Neuronal stem cell (in vitro differentiated cells): ENCODE measurements at regions not wholly inside any gene's neighbourhood (a gene's known extent, or its start where the extent isn't known, plus 50 kb on each side); places are given as distances from the start of the nearest gene placed in this dataset.

Source experiments
- DNase-seq: peaks from one replicate; pipeline ENCODE4 v3.0.0-alpha.2; 2013; ENCODE audit warnings: low spot score
- H2AFZ ChIP-seq: one replicate; pipeline ENCODE4 v1.6.1; 2013; ENCODE audit warnings: mild to moderate bottlenecking, low read length, inconsistent platforms
- H2AK5ac ChIP-seq: 2 replicates; pipeline ENCODE4 v1.6.1; 2013; ENCODE audit warnings: low read depth, mild to moderate bottlenecking, inconsistent platforms, low read length, moderate library complexity, mixed read lengths
- H2BK120ac ChIP-seq: 2 replicates; pipeline ENCODE4 v1.6.1; 2013; ENCODE audit warnings: low read depth, mild to moderate bottlenecking, inconsistent platforms, low read length, moderate library complexity, mixed read lengths
- H2BK12ac ChIP-seq: one replicate; pipeline ENCODE4 v1.6.1; 2013; ENCODE audit warnings: low read length, inconsistent platforms
- H2BK15ac ChIP-seq: 2 replicates; pipeline ENCODE4 v1.6.1; 2013; ENCODE audit warnings: mild to moderate bottlenecking, low read length, inconsistent platforms, mixed read lengths
- H2BK5ac ChIP-seq: one replicate; pipeline ENCODE4 v1.6.1; 2013; ENCODE audit warnings: inconsistent platforms, mild to moderate bottlenecking, low read length, moderate library complexity
- H3K14ac ChIP-seq: one replicate; pipeline ENCODE4 v1.6.1; 2013; ENCODE audit warnings: low read length, inconsistent platforms
- H3K18ac ChIP-seq: 2 replicates; pipeline ENCODE4 v1.6.1; 2013; ENCODE audit warnings: low read length, inconsistent platforms
- H3K23ac ChIP-seq: 2 replicates; pipeline ENCODE4 v1.6.1; 2013; ENCODE audit warnings: low read depth, mild to moderate bottlenecking, mixed read lengths, low read length, inconsistent platforms; ENCODE audit not compliant: poor library complexity
- H3K27ac ChIP-seq: replicated peaks from 3 replicates; pipeline ENCODE4 v1.5.1; 2013; ENCODE audit warnings: low read length, inconsistent platforms
- H3K27me3 ChIP-seq, 3 experiments: 2 replicates each; pipeline ENCODE4 v1.6.1; 2013; ENCODE audit warnings: low read length in 3 of 3, mild to moderate bottlenecking in 2 of 3, inconsistent platforms in 1 of 3, low read depth in 1 of 3, mixed read lengths in 1 of 3, moderate library complexity in 1 of 3; ENCODE audit not compliant: control insufficient read depth in 3 of 3, insufficient read depth in 3 of 3
- H3K36me3 ChIP-seq, 2 donors: replicated peaks in 1 of 2; 2 replicates each; pipeline ENCODE4 v1.6.1; 2013; ENCODE audit warnings: low read length in 2 of 2; ENCODE audit not compliant: control insufficient read depth in 2 of 2, insufficient read depth in 2 of 2
- H3K4ac ChIP-seq: 2 replicates; pipeline ENCODE4 v1.6.1; 2013; ENCODE audit warnings: inconsistent platforms, mild to moderate bottlenecking, low read length, moderate library complexity
- H3K4me1 ChIP-seq, 2 donors: 1 replicate in 1 of 2; 2 replicates in 1 of 2; pipeline ENCODE4 v1.6.1; 2013; ENCODE audit warnings: low read length in 2 of 2, low read depth in 1 of 2; ENCODE audit not compliant: control insufficient read depth in 2 of 2, insufficient read depth in 1 of 2
- H3K4me2 ChIP-seq: one replicate; pipeline ENCODE4 v1.6.1; 2013; ENCODE audit warnings: mild to moderate bottlenecking, low read length, inconsistent platforms; ENCODE audit not compliant: insufficient read depth, poor library complexity, severe bottlenecking
- H3K4me3 ChIP-seq, 2 donors: 2 replicates each; pipeline ENCODE4 v1.5.1; 2013; ENCODE audit warnings: low read length in 2 of 2, mild to moderate bottlenecking in 2 of 2, inconsistent platforms in 1 of 2, moderate library complexity in 1 of 2
- H3K79me1 ChIP-seq: one replicate; pipeline ENCODE4 v1.6.1; 2013; ENCODE audit warnings: low read depth, mild to moderate bottlenecking, inconsistent platforms, low read length, moderate library complexity
- H3K9ac ChIP-seq: one replicate; pipeline ENCODE4 v1.6.1; 2013; ENCODE audit warnings: mild to moderate bottlenecking, low read depth, low read length, inconsistent platforms; ENCODE audit not compliant: poor library complexity
- H3K9me3 ChIP-seq, 2 donors: replicated peaks in 1 of 2; 2 replicates each; pipeline versions ENCODE3 to v1.6.1; 2013; ENCODE audit warnings: low read length in 2 of 2, mild to moderate bottlenecking in 2 of 2, inconsistent platforms in 1 of 2, low read depth in 1 of 2, mixed read lengths in 1 of 2, moderate library complexity in 1 of 2; ENCODE audit not compliant: control insufficient read depth in 2 of 2, insufficient read depth in 1 of 2
- H4K8ac ChIP-seq: one replicate; pipeline ENCODE4 v1.6.1; 2013; ENCODE audit warnings: low read depth, mild to moderate bottlenecking, inconsistent platforms, low read length, moderate library complexity
- H4K91ac ChIP-seq: one replicate; pipeline ENCODE4 v1.6.1; 2013; ENCODE audit warnings: low read length, low read depth, mild to moderate bottlenecking, inconsistent platforms; ENCODE audit not compliant: poor library complexity
- WGBS, 2 donors: extraction: QIAGEN DNeasy Blood & Tissue Kit; methylation state at CpG; one replicate each; pipeline ENCODE4 v1.1.7; 2013; ENCODE audit warnings: missing lambda C conversion rate in 2 of 2, mixed read lengths in 1 of 2; ENCODE audit not compliant: insufficient read length in 2 of 2, insufficient replicate concordance in 1 of 2; ENCODE audit errors: extremely low coverage in 2 of 2; 5-methylcytosine and 5-hydroxymethylcytosine counted together

DNA sequence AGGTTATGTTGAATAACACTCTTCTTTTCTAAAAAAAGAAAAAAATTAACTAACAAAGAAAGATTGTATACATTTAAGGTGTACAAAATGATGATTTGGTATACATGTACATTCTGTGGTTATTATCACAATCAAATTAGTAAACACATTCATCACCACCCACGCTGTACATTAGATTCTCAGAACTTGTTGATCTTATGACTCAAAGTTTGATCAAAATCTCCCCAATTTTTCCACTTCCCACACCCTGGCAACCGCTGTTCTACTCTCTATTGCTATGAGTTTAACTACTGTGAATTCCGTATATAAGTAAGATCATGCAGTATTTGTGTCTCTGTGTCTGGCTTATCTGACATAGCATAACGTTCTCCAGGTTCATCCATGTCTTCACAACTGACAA, 469.5 kb upstream of the CHRM3 start:
- no peak overlapping the region for H3K27ac ChIP-seq
- no peak overlapping the region for H4K8ac ChIP-seq
- no peak overlapping the region for H3K14ac ChIP-seq
- H3K18ac ChIP-seq: no peak overlapping the region
- no peak overlapping the region for H2AK5ac ChIP-seq
- no peak overlapping the region for H4K91ac ChIP-seq
- no peak overlapping the region for H3K4ac ChIP-seq
- H3K36me3 ChIP-seq: no peaks in the 10 kb centered on the region
- H2AFZ ChIP-seq: no peak overlapping the region
- H3K9me3 ChIP-seq: no peaks in the 10 kb centered on the region
- no peaks in the 10 kb centered on the region for H3K4me1 ChIP-seq
- H2BK5ac ChIP-seq: no peak overlapping the region
- H3K4me2 ChIP-seq: no peak overlapping the region
- DNase-seq: no peak
- H3K4me3 ChIP-seq: no peak overlapping the region
- no peak overlapping the region for H2BK15ac ChIP-seq
- no peak overlapping the region for H3K9ac ChIP-seq
- no peak overlapping the region for H3K23ac ChIP-seq
- WGBS, 2 donors: no CpG with 5 or more reads among the region's 4 CpGs
- H2BK120ac ChIP-seq: no peak overlapping the region
- H2BK12ac ChIP-seq: no peak overlapping the region
- H3K79me1 ChIP-seq: no peaks in the 10 kb centered on the region
- no peaks in the 10 kb centered on the region for H3K27me3 ChIP-seq

DNA sequence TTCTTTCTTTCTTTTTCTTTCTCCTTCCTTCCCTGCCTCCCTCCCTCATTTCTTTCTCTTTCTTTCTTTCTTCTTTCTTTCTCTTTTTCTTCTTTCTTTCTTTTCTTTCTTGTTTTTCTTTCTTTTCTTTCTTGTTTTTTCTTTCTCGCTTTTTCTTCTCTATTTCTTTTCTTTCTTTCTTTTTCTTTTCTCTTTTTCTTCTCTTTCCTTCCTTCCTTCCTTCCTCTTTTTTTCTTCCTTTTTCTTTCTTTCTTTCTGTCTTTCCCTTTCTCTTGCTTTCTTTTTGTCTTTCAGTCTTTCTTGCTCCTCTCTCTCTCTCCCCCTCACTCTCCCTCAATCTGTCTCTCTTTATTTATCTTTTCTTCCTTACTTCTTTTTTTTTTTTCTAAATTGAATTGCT, 472.0 kb upstream of the CHRM3 start:
- H3K18ac ChIP-seq: no peak overlapping the region
- H3K9me3 ChIP-seq: no peaks in the 10 kb centered on the region
- no peak overlapping the region for H2AK5ac ChIP-seq
- no peak overlapping the region for H2BK15ac ChIP-seq
- no peaks in the 10 kb centered on the region for H3K4me1 ChIP-seq
- H3K14ac ChIP-seq: no peak overlapping the region
- no peak overlapping the region for H3K23ac ChIP-seq
- no CpG with 5 or more reads among the region's 1 CpG for WGBS, 2 donors
- no peaks in the 10 kb centered on the region for H3K36me3 ChIP-seq
- H2BK12ac ChIP-seq: no peak overlapping the region
- no peak overlapping the region for H3K4me2 ChIP-seq
- H3K27ac ChIP-seq: no peak overlapping the region
- H4K8ac ChIP-seq: no peak overlapping the region
- H2BK120ac ChIP-seq: no peak overlapping the region
- H3K9ac ChIP-seq: no peak overlapping the region
- H3K4me3 ChIP-seq: no peak overlapping the region
- H4K91ac ChIP-seq: no peak overlapping the region
- H3K79me1 ChIP-seq: no peaks in the 10 kb centered on the region
- H3K4ac ChIP-seq: no peak overlapping the region
- H2BK5ac ChIP-seq: no peak overlapping the region
- no peak for DNase-seq
- H3K27me3 ChIP-seq: no peaks in the 10 kb centered on the region
- no peak overlapping the region for H2AFZ ChIP-seq

DNA sequence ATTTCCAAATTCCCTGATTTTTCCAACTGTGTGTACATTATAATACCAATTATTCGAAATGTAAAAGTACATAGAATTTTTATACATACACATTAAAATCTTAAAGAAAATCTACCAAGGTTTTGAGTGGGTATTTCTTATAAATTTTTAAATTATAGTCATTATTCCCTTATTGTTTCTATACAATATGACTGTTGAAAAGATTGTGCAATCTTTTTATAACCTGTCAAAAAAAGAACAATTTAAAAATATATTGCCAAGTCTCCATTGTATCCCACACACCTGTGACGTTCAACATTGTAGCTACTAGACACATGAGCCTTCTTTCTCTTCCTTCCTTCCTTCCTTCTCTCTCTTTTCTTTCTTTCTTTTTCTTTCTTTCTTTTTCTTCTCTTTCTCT, 473.2 kb upstream of the CHRM3 start:
- H3K18ac ChIP-seq: no peak overlapping the region
- H3K36me3 ChIP-seq: no peaks in the 10 kb centered on the region
- no peak overlapping the region for H3K4me2 ChIP-seq
- WGBS, 2 donors: no CpG with 5 or more reads among the region's 2 CpGs
- H3K23ac ChIP-seq: no peak overlapping the region
- H3K9ac ChIP-seq: no peak overlapping the region
- H2BK5ac ChIP-seq: no peak overlapping the region
- no peak overlapping the region for H4K91ac ChIP-seq
- H3K4me1 ChIP-seq: no peaks in the 10 kb centered on the region
- H3K27me3 ChIP-seq: no peaks in the 10 kb centered on the region
- H2BK120ac ChIP-seq: no peak overlapping the region
- H2BK12ac ChIP-seq: no peak overlapping the region
- no peaks in the 10 kb centered on the region for H3K79me1 ChIP-seq
- H2AK5ac ChIP-seq: no peak overlapping the region
- H4K8ac ChIP-seq: no peak overlapping the region
- no peaks in the 10 kb centered on the region for H3K9me3 ChIP-seq
- no peak for DNase-seq
- H3K14ac ChIP-seq: no peak overlapping the region
- H3K4ac ChIP-seq: no peak overlapping the region
- no peak overlapping the region for H3K4me3 ChIP-seq
- no peak overlapping the region for H2BK15ac ChIP-seq
- H2AFZ ChIP-seq: no peak overlapping the region
- no peak overlapping the region for H3K27ac ChIP-seq

DNA sequence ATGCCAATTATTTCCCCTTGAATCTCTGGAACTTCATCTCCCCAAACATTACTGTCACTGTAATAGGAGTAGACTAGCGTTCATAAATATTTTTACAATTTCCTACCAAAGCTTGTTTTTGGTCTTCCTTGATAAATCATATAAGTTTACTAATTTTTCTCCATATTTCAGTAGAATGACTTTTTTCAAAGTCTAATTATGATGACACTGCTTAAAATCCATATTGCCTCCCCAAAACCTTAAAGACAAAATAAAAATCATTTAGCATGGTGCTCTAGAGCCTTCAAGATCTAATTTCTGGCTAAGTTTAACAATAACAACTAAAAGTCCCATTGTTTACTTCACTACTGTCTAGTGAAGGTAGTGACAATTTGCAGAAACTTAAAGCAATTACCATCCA, 474.2 kb upstream of the CHRM3 start:
- WGBS, 2 donors: no CpG with 5 or more reads among the region's 1 CpG
- Histone ChIP-seq H3K4ac (no peak overlapping the region), H2AK5ac (no peak overlapping the region), H3K4me1 (no peaks in the 10 kb centered on the region), H3K27ac (no peak overlapping the region), H2BK5ac (no peak overlapping the region), H3K4me2 (no peak overlapping the region), H3K79me1 (no peaks in the 10 kb centered on the region), H3K18ac (no peak overlapping the region), H2BK120ac (no peak overlapping the region), H2AFZ (no peak overlapping the region), H2BK15ac (no peak overlapping the region), H2BK12ac (no peak overlapping the region), H4K91ac (no peak overlapping the region), H3K27me3 (no peaks in the 10 kb centered on the region), H3K4me3 (no peak overlapping the region), H3K9me3 (no peaks in the 10 kb centered on the region), H4K8ac (no peak overlapping the region), H3K36me3 (no peaks in the 10 kb centered on the region), H3K9ac (no peak overlapping the region), H3K14ac (no peak overlapping the region), H3K23ac (no peak overlapping the region)
- no peak for DNase-seq
